GM21825 (cell line): ENCODE measurements at regions not wholly inside any gene's neighbourhood (a gene's known extent, or its start where the extent isn't known, plus 50 kb on each side); places are given as distances from the start of the nearest gene placed in this dataset.

Source experiments
- ATAC-seq: cut with Tn5 transposase; IDR thresholded peaks from one replicate; pipeline ENCODE4 v1.9.1; 2021; ENCODE audit warnings: mild to moderate bottlenecking, moderate library complexity; ENCODE audit not compliant: unreplicated experiment

DNA sequence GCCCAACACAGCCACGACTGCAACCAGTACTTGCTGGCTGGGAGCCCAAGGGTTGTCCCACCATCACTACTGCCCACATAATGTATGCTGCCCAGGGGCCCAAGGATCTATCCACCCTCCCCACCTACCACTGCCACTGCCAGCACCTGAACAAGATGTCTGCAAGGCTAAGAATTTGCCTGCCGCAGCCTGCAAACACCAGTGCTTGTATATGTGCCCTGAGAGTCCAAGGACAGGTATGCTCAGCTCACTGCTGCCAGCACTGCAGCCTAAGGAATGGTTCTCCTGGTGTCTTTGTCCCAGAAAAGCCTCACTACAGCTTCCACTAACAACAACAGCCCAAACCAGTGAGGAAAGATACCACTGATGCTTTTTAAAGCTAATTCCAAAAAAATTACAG, 1174.0 kb downstream of the SORCS1 start:
- ATAC-seq: no peak

DNA sequence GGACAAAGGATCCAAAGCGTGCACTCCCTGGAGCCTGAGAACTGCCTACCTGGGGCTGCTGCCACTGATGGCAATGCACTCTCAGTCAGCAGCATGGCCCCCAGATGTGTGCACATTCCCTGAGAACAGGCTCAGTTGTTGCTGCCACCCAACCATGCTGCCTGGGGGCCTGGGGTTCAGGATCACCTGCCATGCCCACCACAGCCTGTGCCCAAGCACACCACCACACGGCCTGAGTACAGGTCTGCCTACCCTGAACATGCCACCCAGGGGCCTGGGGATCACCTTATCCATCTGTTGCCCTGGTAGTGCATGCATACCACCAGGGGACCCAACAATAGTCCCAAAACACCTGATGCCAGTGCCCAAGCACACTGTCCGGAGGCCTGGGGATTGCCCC, 1174.5 kb downstream of the SORCS1 start:
- ATAC-seq: no peak

- ATAC-seq: no peak
Observed at GRCh38 chr10:105988848-105989247, 1175.7 kb downstream of the SORCS1 start.

DNA sequence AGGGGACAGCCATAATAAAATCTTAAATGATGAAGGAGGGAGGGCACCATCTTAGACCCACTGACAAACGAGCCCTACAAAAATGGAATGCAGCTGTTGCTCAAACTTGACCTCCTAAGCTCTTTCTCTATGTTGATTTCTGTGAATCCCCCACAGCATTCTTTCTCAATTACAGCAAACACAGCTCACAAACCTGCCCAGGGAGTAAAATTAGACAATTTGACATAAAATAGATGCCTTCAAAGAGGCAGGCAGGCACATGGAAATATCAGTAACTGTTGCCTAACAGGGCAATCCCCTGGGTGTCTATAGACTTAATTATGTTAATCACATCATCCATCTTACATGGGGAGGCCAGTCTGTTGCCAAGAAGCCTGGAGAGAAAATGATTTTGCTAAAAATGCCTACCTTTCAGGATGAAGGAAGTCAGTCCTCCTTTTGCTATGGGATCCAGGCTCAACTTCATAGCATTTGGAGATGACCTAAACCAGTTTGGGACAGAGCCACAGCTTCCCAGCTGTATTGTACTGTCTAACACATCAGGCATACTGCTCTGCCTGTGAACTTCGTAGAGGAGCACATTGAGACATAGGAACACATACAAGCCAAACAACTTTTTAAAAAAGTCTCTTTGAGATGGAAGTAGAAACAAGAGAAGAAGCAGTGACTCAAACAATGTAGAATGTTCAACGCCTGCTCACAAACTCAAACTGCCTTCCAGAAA, 1177.4 kb downstream of the SORCS1 start:
- no peak for ATAC-seq

DNA sequence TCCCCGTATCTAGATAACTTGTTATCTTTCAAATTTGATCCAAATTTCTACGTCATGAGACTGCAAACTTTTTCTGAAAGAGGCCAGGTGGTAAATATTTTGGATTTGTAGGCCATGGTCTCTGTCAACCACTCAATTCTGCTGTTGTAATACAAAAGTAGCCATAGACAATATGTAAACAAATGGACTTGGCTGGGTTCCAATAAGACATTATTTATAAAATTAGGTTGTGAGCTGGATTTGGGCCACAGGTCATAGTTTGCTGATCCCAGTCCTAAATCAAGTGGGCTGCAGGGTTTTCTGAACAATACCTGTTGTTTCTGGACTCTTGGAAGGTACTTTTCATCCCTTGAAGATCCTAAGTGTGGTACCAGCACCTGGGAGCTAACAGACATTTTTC, 1178.0 kb downstream of the SORCS1 start:
- ATAC-seq: no peak

- ATAC-seq: no peak
Observed at GRCh38 chr10:105982735-105983134, 1181.8 kb downstream of the SORCS1 start.

- no peak for ATAC-seq
Observed at GRCh38 chr10:105981679-105982078, 1182.8 kb downstream of the SORCS1 start.

- ATAC-seq: no peak
Observed at GRCh38 chr10:105974803-105975456, 1189.6 kb downstream of the SORCS1 start.

GRCh38 chr10:105973902-105974301, 1190.6 kb downstream of the SORCS1 start:
- ATAC-seq: no peak

DNA sequence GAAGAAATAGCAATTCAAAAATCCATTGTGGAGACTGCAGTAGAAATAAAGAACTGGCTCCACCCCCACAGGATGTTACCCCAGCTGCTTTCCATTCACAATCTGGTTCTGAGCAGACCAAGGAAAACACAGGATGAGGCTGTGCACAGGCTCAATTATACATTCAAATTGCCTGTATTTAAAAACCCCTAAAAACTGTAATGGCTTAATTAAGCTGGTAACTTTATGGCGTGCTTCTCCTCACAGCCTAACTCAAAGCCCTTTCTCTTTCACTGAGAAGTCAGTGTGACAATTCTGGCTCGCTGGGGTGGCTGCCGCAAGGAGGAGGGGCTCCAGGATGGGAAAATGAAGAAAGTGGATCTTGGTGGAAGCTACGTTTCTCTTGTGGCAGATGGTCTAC, 1191.1 kb downstream of the SORCS1 start:
- ATAC-seq: no peak

- ATAC-seq: no peak
Observed at GRCh38 chr10:105971460-105971859, 1193.0 kb downstream of the SORCS1 start.

DNA sequence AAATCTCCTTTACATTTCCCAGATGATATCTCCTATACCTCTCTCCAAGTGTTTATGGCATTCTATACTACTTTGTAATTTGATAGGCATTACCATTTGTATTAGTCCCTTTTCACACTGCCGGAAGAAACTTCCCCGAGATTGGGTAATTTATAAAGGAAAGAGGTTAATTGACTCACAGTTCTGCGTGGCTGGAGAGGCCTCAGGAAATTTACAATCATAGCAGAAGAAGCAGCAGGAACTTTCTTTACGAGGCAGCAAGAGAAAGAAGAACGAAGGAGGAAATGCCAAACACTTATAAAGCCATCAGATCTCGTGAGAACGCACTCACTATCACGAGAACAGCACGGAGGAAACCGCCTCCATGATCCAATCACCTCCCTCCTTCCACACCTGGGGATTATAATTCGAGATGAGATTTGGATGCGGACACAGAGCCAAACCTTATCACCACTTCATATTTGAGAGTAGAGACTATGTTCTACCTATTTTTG, 1194.6 kb downstream of the SORCS1 start:
- no peak for ATAC-seq

DNA sequence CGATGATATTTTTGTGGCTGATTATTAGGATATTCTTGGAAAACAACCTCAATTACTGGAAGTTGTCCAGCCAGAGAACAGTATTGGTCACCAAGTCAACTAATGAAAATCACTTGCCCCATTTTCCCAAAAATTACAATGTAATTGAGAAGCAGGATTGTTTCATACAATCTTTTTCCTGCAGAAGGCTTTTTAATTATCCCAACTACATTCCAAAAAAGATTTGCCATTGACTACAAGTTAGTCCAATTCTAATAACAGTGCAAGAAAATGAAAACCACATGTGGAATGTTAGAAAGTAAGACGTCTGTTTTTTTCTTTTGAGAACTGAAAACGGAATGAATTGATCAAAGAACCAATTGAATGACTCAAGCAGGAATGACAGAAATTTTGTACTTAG, 1195.8 kb downstream of the SORCS1 start:
- ATAC-seq: no peak

GRCh38 chr10:105967256-105967655, 1197.2 kb downstream of the SORCS1 start:
- ATAC-seq: no peak

GRCh38 chr10:105965141-105965540, 1199.4 kb downstream of the SORCS1 start:
- ATAC-seq: no peak

GRCh38 chr10:105964009-105964408, 1200.5 kb downstream of the SORCS1 start:
- ATAC-seq: no peak

GRCh38 chr10:105963334-105963884, 1201.1 kb downstream of the SORCS1 start:
- no peak for ATAC-seq

DNA sequence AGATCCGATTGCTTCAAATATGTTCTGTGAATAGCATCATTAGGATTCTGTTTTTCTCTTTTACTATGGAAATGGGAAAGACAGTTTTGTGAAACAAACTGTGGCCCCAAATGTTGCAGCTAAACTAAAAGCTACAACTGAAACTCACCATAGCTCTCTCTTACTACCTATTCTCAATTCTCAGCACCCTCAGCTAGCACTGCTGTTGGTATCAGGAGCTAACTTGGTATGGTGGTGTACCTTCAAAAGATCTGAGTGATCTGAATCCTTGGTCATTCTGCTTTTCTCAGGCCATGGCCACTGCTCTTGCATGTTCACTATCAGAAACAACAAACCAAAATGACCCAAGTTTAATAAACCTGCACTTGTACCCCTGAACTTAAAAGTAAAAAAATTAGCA, 1208.0 kb downstream of the SORCS1 start:
- no peak for ATAC-seq

DNA sequence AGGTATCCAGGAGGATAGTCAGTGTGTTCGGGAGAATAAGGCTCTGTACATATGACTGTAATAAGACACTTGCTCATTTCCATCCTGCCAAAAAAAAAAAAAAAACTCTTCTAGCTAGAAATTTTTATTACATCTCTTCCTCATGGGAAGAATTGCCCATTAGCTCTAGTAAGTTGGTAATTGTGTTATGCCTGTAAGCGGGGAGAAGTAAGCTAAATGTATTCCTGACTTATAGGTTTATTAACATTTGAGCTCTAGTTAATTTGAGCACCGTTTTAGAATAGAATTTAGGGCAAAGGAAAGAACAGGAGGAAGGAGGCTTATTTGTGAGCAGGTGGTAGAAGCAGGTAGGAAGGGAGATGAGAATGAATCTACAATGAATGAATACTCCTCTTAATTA, 1210.6 kb downstream of the SORCS1 start:
- no peak for ATAC-seq

- ATAC-seq: no peak
Observed at GRCh38 chr10:105953056-105953455, 1211.5 kb downstream of the SORCS1 start.

DNA sequence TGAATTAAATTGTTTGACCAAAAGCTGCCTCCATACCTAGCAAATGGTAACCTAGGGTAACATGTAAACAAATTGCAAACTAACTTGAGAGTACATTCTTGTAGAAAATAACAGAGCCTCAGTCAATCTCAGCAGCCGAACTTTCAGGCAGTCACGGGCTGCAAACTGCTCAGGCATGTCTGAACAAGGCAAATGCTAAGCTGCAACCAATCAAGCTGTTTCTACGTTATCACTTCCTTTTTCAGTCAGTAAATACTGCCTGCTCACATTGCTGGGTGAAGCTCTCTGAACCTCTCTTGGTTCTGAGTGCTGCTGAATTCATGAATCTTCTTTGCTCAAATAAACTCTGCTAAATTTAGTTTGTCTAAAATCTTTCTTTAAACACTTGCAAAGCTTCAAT, 1212.4 kb downstream of the SORCS1 start:
- ATAC-seq: peak; percentile 87

GRCh38 chr10:105950410-105950809, 1214.1 kb downstream of the SORCS1 start:
- ATAC-seq: peak; percentile 54
